SK-N-SH (cell line): ENCODE measurements at regions not wholly inside any gene's neighbourhood (a gene's known extent, or its start where the extent isn't known, plus 50 kb on each side); places are given as distances from the start of the nearest gene placed in this dataset.

Experiments used
- CTCF ChIA-PET: fragments of 300-600, 350-600 bp; formaldehyde crosslinking; extraction: SDS; loops from one replicate; lab custom pipeline; 2021; lab: Yijun Ruan, JAX
- POLR2A ChIA-PET: fragments of 350-600 bp; sonication (Branson Sonifier 250); formaldehyde crosslinking; extraction: SDS; loops from one replicate; lab custom pipeline; 2020; ENCODE audit warnings: antibody characterized with exemption, inconsistent platforms; lab: Yijun Ruan, JAX
- DNase-seq: peaks from one replicate; pipeline ENCODE4 v3.0.0; 2012
- H2AFZ ChIP-seq: fragments of 200-600 bp; sonication (generic); 2 replicates; pipeline ENCODE4 v1.8.1; 2016; ENCODE audit warnings: antibody characterized with exemption, mild to moderate bottlenecking, low read depth
- H3F3A ChIP-seq: fragments of 200-600 bp; sonication (generic); replicated peaks from 2 replicates; pipeline ENCODE3; 2016; ENCODE audit warnings: antibody characterized with exemption, mild to moderate bottlenecking; ENCODE audit not compliant: insufficient read depth
- H3K27ac ChIP-seq, 2 experiments: fragments of 200-500 bp in 1 of 2; fragments of 200-600 bp in 1 of 2; sonication (Bioruptor generic) in 1 of 2; sonication (generic), shearing (Covaris generic) in 1 of 2; 2 replicates each; pipeline versions ENCODE4 v1.5.1 to v1.6.1; 2014 to 2016; ENCODE audit warnings: low read depth in 2 of 2, inconsistent platforms in 1 of 2, low read length in 1 of 2, mild to moderate bottlenecking in 1 of 2, mixed read lengths in 1 of 2
- H3K27me3 ChIP-seq: fragments of 200-600 bp; sonication (generic), shearing (Covaris generic); 2 replicates; pipeline ENCODE4 v1.6.1; 2016; ENCODE audit warnings: mixed run types; ENCODE audit not compliant: insufficient read depth
- H3K36me3 ChIP-seq, 2 experiments: fragments of 200-500 bp in 1 of 2; fragments of 200-600 bp in 1 of 2; sonication (Bioruptor generic) in 1 of 2; sonication (generic) in 1 of 2; replicated peaks in 1 of 2; 2 replicates each; pipeline versions ENCODE3 to v1.5.1; 2014 to 2016; ENCODE audit warnings: low read length in 1 of 2, mild to moderate bottlenecking in 1 of 2; ENCODE audit not compliant: insufficient read depth in 2 of 2, control insufficient read depth in 1 of 2
- H3K4me1 ChIP-seq, 2 experiments: fragments of 200-500 bp in 1 of 2; fragments of 200-600 bp in 1 of 2; sonication (Bioruptor generic) in 1 of 2; sonication (generic), shearing (Covaris generic) in 1 of 2; 2 replicates each; pipeline versions ENCODE4 v1.5.1 to v1.6.1; 2014 to 2016; ENCODE audit warnings: low read depth in 1 of 2, low read length in 1 of 2, mixed run types in 1 of 2; ENCODE audit not compliant: insufficient read depth in 2 of 2, control insufficient read depth in 1 of 2
- H3K4me2 ChIP-seq: fragments of 200-600 bp; sonication (generic), shearing (Covaris generic); 2 replicates; pipeline ENCODE4 v1.6.1; 2017; ENCODE audit warnings: mixed run types
- H3K4me3 ChIP-seq, 2 experiments: fragments of 200-500 bp in 1 of 2; fragments of 200-600 bp in 1 of 2; sonication (Bioruptor generic) in 1 of 2; sonication (generic), shearing (Covaris generic) in 1 of 2; 2 replicates each; pipeline versions ENCODE4 v1.5.1 to v1.8.1; 2014 to 2016; ENCODE audit warnings: low read depth in 2 of 2, inconsistent platforms in 1 of 2, low read length in 1 of 2, mild to moderate bottlenecking in 1 of 2, mixed read lengths in 1 of 2, moderate library complexity in 1 of 2
- H3K79me2 ChIP-seq: fragments of 200-600 bp; sonication (generic); 2 replicates; pipeline ENCODE4 v1.8.1; 2017; ENCODE audit warnings: mild to moderate bottlenecking; ENCODE audit not compliant: insufficient read depth
- H3K9ac ChIP-seq: fragments of 200-600 bp; sonication (generic); 2 replicates; pipeline ENCODE4 v1.6.1; 2017; ENCODE audit warnings: mixed run types
- H3K9me2 ChIP-seq: fragments of 200-600 bp; sonication (generic); 2 replicates; pipeline ENCODE4 v1.6.1; 2017; ENCODE audit warnings: mixed run types
- H3K9me3 ChIP-seq: fragments of 200-600 bp; sonication (generic); 2 replicates; pipeline ENCODE4 v1.6.1; 2017; ENCODE audit warnings: mixed run types, mild to moderate bottlenecking, moderate library complexity
- H4K20me1 ChIP-seq: fragments of 200-600 bp; sonication (generic); 2 replicates; pipeline ENCODE4 v1.6.1; 2017; ENCODE audit warnings: mild to moderate bottlenecking, mixed run types; ENCODE audit not compliant: insufficient read depth
- EP300 ChIP-seq, 2 experiments: IDR thresholded peaks; 2 replicates each; pipeline versions ENCODE4 v1.4.0 to v1.6.1; 2012; ENCODE audit warnings: borderline replicate concordance in 1 of 2, low read depth in 1 of 2, low read length in 1 of 2
- EZH2phosphoT487 ChIP-seq: fragments of 200-600 bp; sonication (generic); IDR thresholded peaks from 2 replicates; pipeline ENCODE4 v1.6.1; 2017; ENCODE audit warnings: low read depth, mixed run types, mild to moderate bottlenecking, antibody characterized with exemption, moderate library complexity, borderline replicate concordance
- FOSL2 ChIP-seq: IDR thresholded peaks from 2 replicates; pipeline ENCODE4 v1.4.0; 2012; ENCODE audit warnings: low read depth, mild to moderate bottlenecking, moderate library complexity, borderline replicate concordance
- FOXJ3 ChIP-seq: sonication (generic); formaldehyde crosslinking; IDR thresholded peaks from 2 replicates; pipeline ENCODE4 v1.5.1; 2020; ENCODE audit warnings: mild to moderate bottlenecking, missing genetic modification reagents
- JUND ChIP-seq: IDR thresholded peaks from 2 replicates; pipeline ENCODE4 v1.4.0; 2012
- MEF2A ChIP-seq: IDR thresholded peaks from 2 replicates; pipeline ENCODE4 v1.4.0; 2012; ENCODE audit warnings: low read depth, borderline replicate concordance
- NRF1 ChIP-seq: IDR thresholded peaks from 2 replicates; pipeline ENCODE4 v1.6.1; 2012; ENCODE audit warnings: low read depth, mild to moderate bottlenecking, low read length
- POLR2AphosphoS5 ChIP-seq: IDR thresholded peaks from 2 replicates; pipeline ENCODE4 v1.6.1; 2012; ENCODE audit warnings: low read depth, low read length
- RCOR1 ChIP-seq: fragments of 150-350 bp; IDR thresholded peaks from 2 replicates; pipeline ENCODE4 v1.6.1; 2017; ENCODE audit warnings: antibody characterized with exemption, low read length
- RFX5 ChIP-seq: IDR thresholded peaks from 2 replicates; pipeline ENCODE4 v1.6.1; 2012; ENCODE audit warnings: mild to moderate bottlenecking, improper control_type of control experiment, low read length
- RXRA ChIP-seq: IDR thresholded peaks from 2 replicates; pipeline ENCODE4 v1.4.0; 2012; ENCODE audit warnings: low read depth, mild to moderate bottlenecking, borderline replicate concordance
- SIN3A ChIP-seq: IDR thresholded peaks from 2 replicates; pipeline ENCODE4 v1.6.1; 2012; ENCODE audit warnings: low read depth, mild to moderate bottlenecking, low read length, moderate library complexity, borderline replicate concordance
- SMC3 ChIP-seq: IDR thresholded peaks from 2 replicates; pipeline ENCODE4 v1.6.1; 2012; ENCODE audit warnings: low read depth, low read length, improper control_type of control experiment
- TAF1 ChIP-seq: IDR thresholded peaks from 2 replicates; pipeline ENCODE4 v1.6.1; 2012; ENCODE audit warnings: low read depth, mild to moderate bottlenecking, low read length, moderate library complexity, borderline replicate concordance
- TEAD4 ChIP-seq: IDR thresholded peaks from 2 replicates; pipeline ENCODE4 v1.4.0; 2012; ENCODE audit warnings: mild to moderate bottlenecking, borderline replicate concordance; ENCODE audit not compliant: insufficient read depth
- YY1 ChIP-seq: IDR thresholded peaks from 2 replicates; pipeline ENCODE4 v1.4.0; 2012; ENCODE audit warnings: low read depth, mild to moderate bottlenecking
- WGBS: methylation state at CpG from one replicate; pipeline ENCODE4 v1.1.6; 2017; ENCODE audit warnings: low lambda C conversion rate; 5-methylcytosine and 5-hydroxymethylcytosine counted together
- TF ChIP-seq, protein P1 (sequence below): IDR thresholded peaks from 2 replicates; pipeline ENCODE4 v1.4.0; 2012; ENCODE audit warnings: low read depth, borderline replicate concordance
- TF ChIP-seq, protein P2 (sequence below): fragments of 150-350 bp; IDR thresholded peaks from 2 replicates; pipeline ENCODE4 v1.6.1; 2017; ENCODE audit warnings: antibody characterized with exemption, low read length, low read depth, borderline replicate concordance
- TF ChIP-seq, protein P3 (sequence below): IDR thresholded peaks from 2 replicates; pipeline ENCODE4 v1.4.0; 2012; ENCODE audit warnings: low read depth
- TF ChIP-seq, protein P4 (sequence below): IDR thresholded peaks from 2 replicates; pipeline ENCODE4 v1.4.0; 2012; ENCODE audit warnings: low read depth, borderline replicate concordance
- TF ChIP-seq, protein P5 (sequence below): fragments of 200-600 bp; sonication (generic); IDR thresholded peaks from 2 replicates; pipeline ENCODE4 v1.6.1; 2017; ENCODE audit warnings: antibody characterized with exemption, mild to moderate bottlenecking, moderate library complexity

DNA sequence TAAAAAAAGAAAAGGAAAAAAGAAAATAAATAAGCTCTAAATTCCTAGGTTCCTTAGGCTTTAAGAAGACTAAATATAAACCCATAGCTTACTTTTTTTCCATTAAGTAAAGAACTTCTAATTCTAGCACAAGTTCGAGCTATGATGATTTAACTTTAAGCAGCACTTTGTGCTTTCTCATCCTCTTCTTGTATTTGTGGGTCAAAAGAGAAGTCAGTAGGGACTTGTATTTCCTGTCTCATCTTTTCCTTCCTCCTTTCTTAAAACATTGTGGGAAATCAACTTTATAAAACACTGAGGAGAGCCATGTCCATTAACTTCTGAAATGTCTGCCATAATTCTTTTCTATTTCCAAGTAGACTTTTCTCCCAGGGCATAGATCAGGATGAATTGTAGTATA, 637.7 kb upstream of the CITED2 start:
- Histone ChIP-seq H3K9me3 (no peaks in the 10 kb centered on the region), H3K4me1 (no peaks in the 10 kb centered on the region; a peak in 1 of 4 replicates), H3K9ac (no peak overlapping the region), H3K4me2 (no peak overlapping the region), H3K27ac (no peak overlapping the region), H2AFZ (no peak overlapping the region), H4K20me1 (no peaks in the 10 kb centered on the region), H3K9me2 (no peaks in the 10 kb centered on the region), H3K79me2 (no peaks in the 10 kb centered on the region), H3K4me3 (no peak overlapping the region), H3F3A (peaks cover 3% of the 10 kb centered on the region), H3K27me3 (no peaks in the 10 kb centered on the region), H3K36me3 (no peaks in the 10 kb centered on the region)
- ChIA-PET CTCF (no interaction called here), POLR2A (no interaction called here)
- DNase-seq, result no peak
- WGBS, result 77% methylated on average over 1 of the region's 1 CpG
- TF ChIP-seq, protein P1, sequence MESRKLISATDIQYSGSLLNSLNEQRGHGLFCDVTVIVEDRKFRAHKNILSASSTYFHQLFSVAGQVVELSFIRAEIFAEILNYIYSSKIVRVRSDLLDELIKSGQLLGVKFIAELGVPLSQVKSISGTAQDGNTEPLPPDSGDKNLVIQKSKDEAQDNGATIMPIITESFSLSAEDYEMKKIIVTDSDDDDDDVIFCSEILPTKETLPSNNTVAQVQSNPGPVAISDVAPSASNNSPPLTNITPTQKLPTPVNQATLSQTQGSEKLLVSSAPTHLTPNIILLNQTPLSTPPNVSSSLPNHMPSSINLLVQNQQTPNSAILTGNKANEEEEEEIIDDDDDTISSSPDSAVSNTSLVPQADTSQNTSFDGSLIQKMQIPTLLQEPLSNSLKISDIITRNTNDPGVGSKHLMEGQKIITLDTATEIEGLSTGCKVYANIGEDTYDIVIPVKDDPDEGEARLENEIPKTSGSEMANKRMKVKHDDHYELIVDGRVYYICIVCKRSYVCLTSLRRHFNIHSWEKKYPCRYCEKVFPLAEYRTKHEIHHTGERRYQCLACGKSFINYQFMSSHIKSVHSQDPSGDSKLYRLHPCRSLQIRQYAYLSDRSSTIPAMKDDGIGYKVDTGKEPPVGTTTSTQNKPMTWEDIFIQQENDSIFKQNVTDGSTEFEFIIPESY, result no peak
- TF ChIP-seq TEAD4 (no peak), EZH2phosphoT487 (no peak), MEF2A (no peak), SIN3A (no peak), YY1 (no peak), NRF1 (no peak), JUND (no peak), RCOR1 (no peak), FOSL2 (no peak), RFX5 (no peak), RXRA (no peak)
- TF ChIP-seq, protein P2, sequence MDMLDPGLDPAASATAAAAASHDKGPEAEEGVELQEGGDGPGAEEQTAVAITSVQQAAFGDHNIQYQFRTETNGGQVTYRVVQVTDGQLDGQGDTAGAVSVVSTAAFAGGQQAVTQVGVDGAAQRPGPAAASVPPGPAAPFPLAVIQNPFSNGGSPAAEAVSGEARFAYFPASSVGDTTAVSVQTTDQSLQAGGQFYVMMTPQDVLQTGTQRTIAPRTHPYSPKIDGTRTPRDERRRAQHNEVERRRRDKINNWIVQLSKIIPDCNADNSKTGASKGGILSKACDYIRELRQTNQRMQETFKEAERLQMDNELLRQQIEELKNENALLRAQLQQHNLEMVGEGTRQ, result no peak
- TF ChIP-seq, protein P3, sequence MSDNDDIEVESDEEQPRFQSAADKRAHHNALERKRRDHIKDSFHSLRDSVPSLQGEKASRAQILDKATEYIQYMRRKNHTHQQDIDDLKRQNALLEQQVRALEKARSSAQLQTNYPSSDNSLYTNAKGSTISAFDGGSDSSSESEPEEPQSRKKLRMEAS, result no peak

DNA sequence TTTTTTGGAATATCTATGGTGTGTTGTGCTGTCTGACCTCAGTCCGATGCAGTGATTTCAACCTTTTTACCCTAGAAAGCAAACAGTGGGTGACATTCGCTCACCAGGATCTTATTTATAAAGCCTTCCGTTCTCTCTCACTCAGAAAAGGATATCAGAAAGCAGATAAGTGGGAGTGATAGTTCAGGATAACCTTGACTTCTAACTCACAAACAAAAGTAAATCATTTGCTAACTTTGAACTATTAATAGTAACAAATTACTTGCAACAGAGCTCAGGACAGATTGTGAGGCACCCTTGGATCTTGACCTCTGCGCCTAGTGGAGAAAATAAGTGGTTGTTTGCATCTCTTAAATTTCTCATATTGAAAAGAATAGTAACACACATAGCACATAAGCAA, 637.1 kb upstream of the CITED2 start:
- H3K9ac ChIP-seq, result no peak overlapping the region
- POLR2A ChIA-PET, result no interaction called here
- no peak overlapping the region for H3K4me3 ChIP-seq
- H3K4me1 ChIP-seq, result no peaks in the 10 kb centered on the region; a peak in 1 of 4 replicates
- 95% methylated on average over 4 of the region's 4 CpGs for WGBS
- no peaks in the 10 kb centered on the region for H3K79me2 ChIP-seq
- no peaks in the 10 kb centered on the region for H4K20me1 ChIP-seq
- H3K36me3 ChIP-seq, result no peaks in the 10 kb centered on the region
- H3K9me2 ChIP-seq, result no peaks in the 10 kb centered on the region
- no peak for DNase-seq
- peaks cover 3% of the 10 kb centered on the region for H3F3A ChIP-seq
- H3K27me3 ChIP-seq, result no peaks in the 10 kb centered on the region
- H3K27ac ChIP-seq, result no peak overlapping the region
- H3K4me2 ChIP-seq, result no peak overlapping the region
- CTCF ChIA-PET, result interaction anchor here (0.9 kb wide), 1 partner anchor 41 kb away, joined by 3 read pairs; no protein-coding TSS in a partner anchor
- no peak overlapping the region for H2AFZ ChIP-seq
- no peaks in the 10 kb centered on the region for H3K9me3 ChIP-seq
- TF ChIP-seq FOXJ3 (CRISPR knock-in tag), result no peak
- no peak for TF ChIP-seq TAF1
- TF ChIP-seq, protein P4, sequence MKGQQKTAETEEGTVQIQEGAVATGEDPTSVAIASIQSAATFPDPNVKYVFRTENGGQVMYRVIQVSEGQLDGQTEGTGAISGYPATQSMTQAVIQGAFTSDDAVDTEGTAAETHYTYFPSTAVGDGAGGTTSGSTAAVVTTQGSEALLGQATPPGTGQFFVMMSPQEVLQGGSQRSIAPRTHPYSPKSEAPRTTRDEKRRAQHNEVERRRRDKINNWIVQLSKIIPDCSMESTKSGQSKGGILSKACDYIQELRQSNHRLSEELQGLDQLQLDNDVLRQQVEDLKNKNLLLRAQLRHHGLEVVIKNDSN, result no peak
- TF ChIP-seq, protein P5, sequence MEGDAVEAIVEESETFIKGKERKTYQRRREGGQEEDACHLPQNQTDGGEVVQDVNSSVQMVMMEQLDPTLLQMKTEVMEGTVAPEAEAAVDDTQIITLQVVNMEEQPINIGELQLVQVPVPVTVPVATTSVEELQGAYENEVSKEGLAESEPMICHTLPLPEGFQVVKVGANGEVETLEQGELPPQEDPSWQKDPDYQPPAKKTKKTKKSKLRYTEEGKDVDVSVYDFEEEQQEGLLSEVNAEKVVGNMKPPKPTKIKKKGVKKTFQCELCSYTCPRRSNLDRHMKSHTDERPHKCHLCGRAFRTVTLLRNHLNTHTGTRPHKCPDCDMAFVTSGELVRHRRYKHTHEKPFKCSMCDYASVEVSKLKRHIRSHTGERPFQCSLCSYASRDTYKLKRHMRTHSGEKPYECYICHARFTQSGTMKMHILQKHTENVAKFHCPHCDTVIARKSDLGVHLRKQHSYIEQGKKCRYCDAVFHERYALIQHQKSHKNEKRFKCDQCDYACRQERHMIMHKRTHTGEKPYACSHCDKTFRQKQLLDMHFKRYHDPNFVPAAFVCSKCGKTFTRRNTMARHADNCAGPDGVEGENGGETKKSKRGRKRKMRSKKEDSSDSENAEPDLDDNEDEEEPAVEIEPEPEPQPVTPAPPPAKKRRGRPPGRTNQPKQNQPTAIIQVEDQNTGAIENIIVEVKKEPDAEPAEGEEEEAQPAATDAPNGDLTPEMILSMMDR, result no peak
- TF ChIP-seq TEAD4, result no peak
- TF ChIP-seq SIN3A, result no peak
- no peak for TF ChIP-seq EP300 (IDR thresholded peaks at IDR 0.05; ENCODE audit: borderline replicate concordance in 1 of 2, low read depth in 1 of 2, low read length in 1 of 2)
- TF ChIP-seq MEF2A, result no peak
- TF ChIP-seq POLR2AphosphoS5, result no peak
- no peak for TF ChIP-seq SMC3
